GM10266 (cell line): ENCODE measurements at regions not wholly inside any gene's neighbourhood (a gene's known extent, or its start where the extent isn't known, plus 50 kb on each side); places are given as distances from the start of the nearest gene placed in this dataset.
"Not testable (repeated sequence)": the region's sequence is repeated elsewhere in the genome, so short reads cannot be mapped to it uniquely, and the experiment has no call there.

Experiments used
- DNase-seq: peaks from one replicate; pipeline ENCODE4 v3.0.0; 2012; ENCODE audit errors: extremely low spot score
- TF ChIP-seq, protein P1 (sequence below): IDR thresholded peaks from 2 replicates; pipeline ENCODE4 v1.5.1; 2012; ENCODE audit warnings: mild to moderate bottlenecking, low read depth; ENCODE audit not compliant: control insufficient read depth, insufficient read depth; ENCODE audit errors: missing control alignments

- no peak for DNase-seq
- TF ChIP-seq, protein P1, sequence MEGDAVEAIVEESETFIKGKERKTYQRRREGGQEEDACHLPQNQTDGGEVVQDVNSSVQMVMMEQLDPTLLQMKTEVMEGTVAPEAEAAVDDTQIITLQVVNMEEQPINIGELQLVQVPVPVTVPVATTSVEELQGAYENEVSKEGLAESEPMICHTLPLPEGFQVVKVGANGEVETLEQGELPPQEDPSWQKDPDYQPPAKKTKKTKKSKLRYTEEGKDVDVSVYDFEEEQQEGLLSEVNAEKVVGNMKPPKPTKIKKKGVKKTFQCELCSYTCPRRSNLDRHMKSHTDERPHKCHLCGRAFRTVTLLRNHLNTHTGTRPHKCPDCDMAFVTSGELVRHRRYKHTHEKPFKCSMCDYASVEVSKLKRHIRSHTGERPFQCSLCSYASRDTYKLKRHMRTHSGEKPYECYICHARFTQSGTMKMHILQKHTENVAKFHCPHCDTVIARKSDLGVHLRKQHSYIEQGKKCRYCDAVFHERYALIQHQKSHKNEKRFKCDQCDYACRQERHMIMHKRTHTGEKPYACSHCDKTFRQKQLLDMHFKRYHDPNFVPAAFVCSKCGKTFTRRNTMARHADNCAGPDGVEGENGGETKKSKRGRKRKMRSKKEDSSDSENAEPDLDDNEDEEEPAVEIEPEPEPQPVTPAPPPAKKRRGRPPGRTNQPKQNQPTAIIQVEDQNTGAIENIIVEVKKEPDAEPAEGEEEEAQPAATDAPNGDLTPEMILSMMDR = no peak
Measured at GRCh38 chr21:35390013-35390776, 341.1 kb upstream of the RUNX1 start.

- TF ChIP-seq, protein P1 = no peak
- no peak for DNase-seq
Measured at GRCh38 chr21:35386491-35387079, 337.5 kb upstream of the RUNX1 start.

GRCh38 chr21:35384375-35384774, 335.3 kb upstream of the RUNX1 start:
- DNase-seq = no peak
- TF ChIP-seq, protein P1 = no peak

DNA sequence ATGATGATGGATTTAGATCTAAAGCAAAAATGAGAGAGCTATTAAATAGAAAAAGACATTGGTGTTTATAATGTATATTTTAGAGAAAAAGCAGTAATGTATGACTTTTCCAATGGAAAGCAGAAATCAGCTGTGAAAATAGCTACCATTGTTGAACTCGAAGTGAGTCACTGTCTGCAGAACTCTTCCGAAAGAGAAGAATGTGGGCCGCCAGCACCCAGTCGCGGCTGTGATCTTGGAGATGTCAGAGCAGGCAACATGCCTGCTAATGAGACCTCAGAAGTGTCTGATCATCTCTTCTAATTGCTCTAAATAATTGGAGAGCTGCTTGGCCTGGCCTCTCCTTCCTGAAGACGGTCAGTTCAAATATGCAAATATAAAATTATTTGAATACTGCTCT, 333.6 kb upstream of the RUNX1 start:
- no peak for DNase-seq
- TF ChIP-seq, protein P1 = no peak

GRCh38 chr21:35381743-35382310, 332.7 kb upstream of the RUNX1 start:
- no peak for DNase-seq
- TF ChIP-seq, protein P1 = no peak

DNA sequence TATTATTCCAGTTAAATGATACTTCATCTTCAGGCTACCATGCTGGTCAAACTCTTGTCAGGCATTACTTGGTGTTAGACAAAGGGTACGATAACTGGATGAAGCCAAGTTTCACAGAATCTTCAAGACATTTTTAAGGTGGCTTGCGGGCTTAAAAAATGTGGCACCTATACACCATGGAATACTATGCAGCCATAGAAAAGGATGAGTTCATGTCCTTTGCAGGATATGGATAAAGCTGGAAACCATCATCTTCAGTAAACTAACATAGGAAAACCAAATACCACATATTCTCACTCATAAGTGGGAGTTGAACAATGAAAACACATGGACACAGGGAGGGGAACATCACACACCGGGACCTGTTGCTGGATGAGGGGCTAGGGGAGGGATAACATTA, 331.2 kb upstream of the RUNX1 start:
- DNase-seq = not testable (repeated sequence)

GRCh38 chr21:35378881-35379280, 329.8 kb upstream of the RUNX1 start:
- no peak for DNase-seq
- TF ChIP-seq, protein P1 = no peak
